ENCODE measurements at regions not wholly inside any gene's neighbourhood (a gene's known extent, or its start where the extent isn't known, plus 50 kb on each side); places are given as distances from the start of the nearest gene placed in this dataset.

- TF ChIP-seq, protein P1, sequence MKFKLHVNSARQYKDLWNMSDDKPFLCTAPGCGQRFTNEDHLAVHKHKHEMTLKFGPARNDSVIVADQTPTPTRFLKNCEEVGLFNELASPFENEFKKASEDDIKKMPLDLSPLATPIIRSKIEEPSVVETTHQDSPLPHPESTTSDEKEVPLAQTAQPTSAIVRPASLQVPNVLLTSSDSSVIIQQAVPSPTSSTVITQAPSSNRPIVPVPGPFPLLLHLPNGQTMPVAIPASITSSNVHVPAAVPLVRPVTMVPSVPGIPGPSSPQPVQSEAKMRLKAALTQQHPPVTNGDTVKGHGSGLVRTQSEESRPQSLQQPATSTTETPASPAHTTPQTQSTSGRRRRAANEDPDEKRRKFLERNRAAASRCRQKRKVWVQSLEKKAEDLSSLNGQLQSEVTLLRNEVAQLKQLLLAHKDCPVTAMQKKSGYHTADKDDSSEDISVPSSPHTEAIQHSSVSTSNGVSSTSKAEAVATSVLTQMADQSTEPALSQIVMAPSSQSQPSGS (IDR thresholded peaks at IDR 0.05; ENCODE audit: low read length) = no peak
- TF ChIP-seq NR2C2 (IDR thresholded peaks at IDR 0.05; ENCODE audit: borderline replicate concordance, control insufficient read depth, insufficient read length, low read depth) (no peak), SIX5 (IDR thresholded peaks at IDR 0.05; ENCODE audit: low read depth, low read length, severe bottlenecking) (no peak)
- TF ChIP-seq, protein P2, sequence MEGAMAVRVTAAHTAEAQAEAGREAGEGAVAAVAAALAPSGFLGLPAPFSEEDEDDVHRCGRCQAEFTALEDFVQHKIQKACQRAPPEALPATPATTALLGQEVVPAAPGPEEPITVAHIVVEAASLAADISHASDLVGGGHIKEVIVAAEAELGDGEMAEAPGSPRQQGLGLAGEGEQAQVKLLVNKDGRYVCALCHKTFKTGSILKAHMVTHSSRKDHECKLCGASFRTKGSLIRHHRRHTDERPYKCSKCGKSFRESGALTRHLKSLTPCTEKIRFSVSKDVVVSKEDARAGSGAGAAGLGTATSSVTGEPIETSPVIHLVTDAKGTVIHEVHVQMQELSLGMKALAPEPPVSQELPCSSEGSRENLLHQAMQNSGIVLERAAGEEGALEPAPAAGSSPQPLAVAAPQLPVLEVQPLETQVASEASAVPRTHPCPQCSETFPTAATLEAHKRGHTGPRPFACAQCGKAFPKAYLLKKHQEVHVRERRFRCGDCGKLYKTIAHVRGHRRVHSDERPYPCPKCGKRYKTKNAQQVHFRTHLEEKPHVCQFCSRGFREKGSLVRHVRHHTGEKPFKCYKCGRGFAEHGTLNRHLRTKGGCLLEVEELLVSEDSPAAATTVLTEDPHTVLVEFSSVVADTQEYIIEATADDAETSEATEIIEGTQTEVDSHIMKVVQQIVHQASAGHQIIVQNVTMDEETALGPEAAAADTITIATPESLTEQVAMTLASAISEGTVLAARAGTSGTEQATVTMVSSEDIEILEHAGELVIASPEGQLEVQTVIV (IDR thresholded peaks at IDR 0.05; ENCODE audit: borderline replicate concordance, partially characterized antibody) = no peak
Observed at GRCh38 chr10:111590703-111591102, 513.9 kb downstream of the ADRA2A start (continued).

GRCh38 chr10:111593578-111593977 lies 516.7 kb downstream of the ADRA2A start:
- ChIA-PET RAD21 (ENCODE audit: unreplicated experiment) (no interaction called here), SMC1A (ENCODE audit: uncharacterized antibody, unreplicated experiment) (no interaction called here), CTCF (no interaction called here), POLR2A (no interaction called here)
- Histone ChIP-seq H2AFZ (ENCODE audit: control insufficient read depth, low read depth, low read length) (no peak overlapping the region), H3K4me3 (no peak overlapping the region), H3K4me2 (ENCODE audit: control insufficient read depth, insufficient read depth) (no peak overlapping the region), H3K79me2 (ENCODE audit: control insufficient read depth, insufficient read depth, low read length) (no peaks in the 10 kb centered on the region), H3K9ac (ENCODE audit: control insufficient read depth, insufficient read depth, low read length) (no peak overlapping the region), H3K36me3 (ENCODE audit: control insufficient read depth in 2 of 2, insufficient read depth in 2 of 2, low read length in 1 of 2) (no peaks in the 10 kb centered on the region), H3K27me3 (replicated peaks in 1 of 2; ENCODE audit: control insufficient read depth in 2 of 2, insufficient read depth in 2 of 2, low read length in 1 of 2) (no peaks in the 10 kb centered on the region; a peak in 1 of 4 replicates), H3K27ac (ENCODE audit: control insufficient read depth, insufficient read depth) (no peak overlapping the region), H3K9me3 (replicated peaks; ENCODE audit: control insufficient read depth, insufficient read depth, low read length) (no peaks in the 10 kb centered on the region), H4K20me1 (ENCODE audit: control insufficient read depth, insufficient read depth) (no peaks in the 10 kb centered on the region), H3K4me1 (ENCODE audit: control insufficient read depth, insufficient read depth, low read length) (no peaks in the 10 kb centered on the region; the same call in 1 of the 2 replicates)
- in situ Hi-C loops (cut with MboI) = no loop called here
- FAIRE-seq (no peak), ATAC-seq (no peak), DNase-seq (ENCODE audit: low read depth, low spot score) (no peak)
- 0% methylated on average over 3 of the region's 3 CpGs for WGBS (ENCODE audit: insufficient coverage, insufficient replicate concordance, low lambda C conversion rate, missing lambda C conversion rate)
- no TSS peak for BruUV-seq (replicated peaks)
- intact Hi-C loops (cut with micrococcal nuclease; ENCODE audit: unreplicated experiment) = loop anchor here (10.0 kb wide), 1 partner anchor 429 kb away; no protein-coding TSS in a partner anchor
- TF ChIP-seq POU2F2 (IDR thresholded peaks at IDR 0.05; ENCODE audit: borderline replicate concordance, low read depth, low read length) (no peak), ZBTB4 (CRISPR knock-in tag; IDR thresholded peaks at IDR 0.05) (no peak)
- TF ChIP-seq, protein P3, sequence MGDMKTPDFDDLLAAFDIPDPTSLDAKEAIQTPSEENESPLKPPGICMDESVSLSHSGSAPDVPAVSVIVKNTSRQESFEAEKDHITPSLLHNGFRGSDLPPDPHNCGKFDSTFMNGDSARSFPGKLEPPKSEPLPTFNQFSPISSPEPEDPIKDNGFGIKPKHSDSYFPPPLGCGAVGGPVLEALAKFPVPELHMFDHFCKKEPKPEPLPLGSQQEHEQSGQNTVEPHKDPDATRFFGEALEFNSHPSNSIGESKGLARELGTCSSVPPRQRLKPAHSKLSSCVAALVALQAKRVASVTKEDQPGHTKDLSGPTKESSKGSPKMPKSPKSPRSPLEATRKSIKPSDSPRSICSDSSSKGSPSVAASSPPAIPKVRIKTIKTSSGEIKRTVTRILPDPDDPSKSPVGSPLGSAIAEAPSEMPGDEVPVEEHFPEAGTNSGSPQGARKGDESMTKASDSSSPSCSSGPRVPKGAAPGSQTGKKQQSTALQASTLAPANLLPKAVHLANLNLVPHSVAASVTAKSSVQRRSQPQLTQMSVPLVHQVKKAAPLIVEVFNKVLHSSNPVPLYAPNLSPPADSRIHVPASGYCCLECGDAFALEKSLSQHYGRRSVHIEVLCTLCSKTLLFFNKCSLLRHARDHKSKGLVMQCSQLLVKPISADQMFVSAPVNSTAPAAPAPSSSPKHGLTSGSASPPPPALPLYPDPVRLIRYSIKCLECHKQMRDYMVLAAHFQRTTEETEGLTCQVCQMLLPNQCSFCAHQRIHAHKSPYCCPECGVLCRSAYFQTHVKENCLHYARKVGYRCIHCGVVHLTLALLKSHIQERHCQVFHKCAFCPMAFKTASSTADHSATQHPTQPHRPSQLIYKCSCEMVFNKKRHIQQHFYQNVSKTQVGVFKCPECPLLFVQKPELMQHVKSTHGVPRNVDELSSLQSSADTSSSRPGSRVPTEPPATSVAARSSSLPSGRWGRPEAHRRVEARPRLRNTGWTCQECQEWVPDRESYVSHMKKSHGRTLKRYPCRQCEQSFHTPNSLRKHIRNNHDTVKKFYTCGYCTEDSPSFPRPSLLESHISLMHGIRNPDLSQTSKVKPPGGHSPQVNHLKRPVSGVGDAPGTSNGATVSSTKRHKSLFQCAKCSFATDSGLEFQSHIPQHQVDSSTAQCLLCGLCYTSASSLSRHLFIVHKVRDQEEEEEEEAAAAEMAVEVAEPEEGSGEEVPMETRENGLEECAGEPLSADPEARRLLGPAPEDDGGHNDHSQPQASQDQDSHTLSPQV (IDR thresholded peaks at IDR 0.05) = no peak
